SK-N-SH (cell line): ENCODE measurements at regions not wholly inside any gene's neighbourhood (a gene's known extent, or its start where the extent isn't known, plus 50 kb on each side); places are given as distances from the start of the nearest gene placed in this dataset.

ENCODE experiments used
- GABPA ChIP-seq: IDR thresholded peaks from 2 replicates; pipeline ENCODE4 v1.4.0; 2012; ENCODE audit warnings: low read depth, mild to moderate bottlenecking
- POLR2AphosphoS5 ChIP-seq: IDR thresholded peaks from 2 replicates; pipeline ENCODE4 v1.6.1; 2012; ENCODE audit warnings: low read depth, low read length
- TEAD4 ChIP-seq: IDR thresholded peaks from 2 replicates; pipeline ENCODE4 v1.4.0; 2012; ENCODE audit warnings: mild to moderate bottlenecking, borderline replicate concordance; ENCODE audit not compliant: insufficient read depth
- TF ChIP-seq, protein P1 (sequence below): fragments of 150-350 bp; IDR thresholded peaks from 2 replicates; pipeline ENCODE4 v1.6.1; 2017; ENCODE audit warnings: antibody characterized with exemption, low read length, low read depth, borderline replicate concordance
- TF ChIP-seq, protein P2 (sequence below): fragments of 200-600 bp; sonication (generic); IDR thresholded peaks from 2 replicates; pipeline ENCODE4 v1.6.1; 2017; ENCODE audit warnings: antibody characterized with exemption, mild to moderate bottlenecking, moderate library complexity
- TF ChIP-seq, protein P3 (sequence below): IDR thresholded peaks from 2 replicates; pipeline ENCODE4 v1.6.1; 2012; ENCODE audit warnings: mild to moderate bottlenecking, low read depth, low read length, moderate library complexity

DNA sequence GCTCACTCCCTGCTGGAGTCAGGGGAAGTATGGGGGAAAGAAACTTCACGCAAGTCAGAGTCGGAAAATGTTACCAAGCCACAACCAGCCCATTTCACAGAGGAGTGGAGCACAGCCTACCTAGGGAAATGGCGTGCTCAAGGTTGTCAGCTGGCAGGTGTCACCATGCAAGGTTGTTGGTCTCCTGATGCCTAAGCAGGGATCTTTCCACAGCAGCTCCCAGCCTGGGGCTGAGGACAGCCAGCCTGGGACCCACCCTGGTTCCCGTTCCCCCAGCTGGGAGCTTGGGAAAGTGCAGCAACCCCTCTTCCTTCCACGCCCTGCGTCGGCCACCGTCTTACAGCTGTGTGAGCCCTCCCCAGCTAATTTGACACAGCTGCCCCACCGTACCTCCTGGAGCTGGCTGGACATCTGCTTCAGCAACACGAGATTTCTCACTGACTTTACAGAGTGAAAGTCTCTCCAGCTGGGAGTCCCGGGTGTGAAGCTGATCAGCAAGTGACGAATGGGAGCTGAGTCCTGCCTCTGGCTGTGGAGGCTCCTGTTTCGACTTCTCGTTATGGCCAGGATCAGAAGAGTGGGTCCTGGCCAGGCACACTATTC, 224.6 kb upstream of the RAB4A start:
- TF ChIP-seq, protein P1, sequence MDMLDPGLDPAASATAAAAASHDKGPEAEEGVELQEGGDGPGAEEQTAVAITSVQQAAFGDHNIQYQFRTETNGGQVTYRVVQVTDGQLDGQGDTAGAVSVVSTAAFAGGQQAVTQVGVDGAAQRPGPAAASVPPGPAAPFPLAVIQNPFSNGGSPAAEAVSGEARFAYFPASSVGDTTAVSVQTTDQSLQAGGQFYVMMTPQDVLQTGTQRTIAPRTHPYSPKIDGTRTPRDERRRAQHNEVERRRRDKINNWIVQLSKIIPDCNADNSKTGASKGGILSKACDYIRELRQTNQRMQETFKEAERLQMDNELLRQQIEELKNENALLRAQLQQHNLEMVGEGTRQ, result no peak
- TF ChIP-seq TEAD4 (no peak), POLR2AphosphoS5 (no peak), GABPA (no peak)
- TF ChIP-seq, protein P2, sequence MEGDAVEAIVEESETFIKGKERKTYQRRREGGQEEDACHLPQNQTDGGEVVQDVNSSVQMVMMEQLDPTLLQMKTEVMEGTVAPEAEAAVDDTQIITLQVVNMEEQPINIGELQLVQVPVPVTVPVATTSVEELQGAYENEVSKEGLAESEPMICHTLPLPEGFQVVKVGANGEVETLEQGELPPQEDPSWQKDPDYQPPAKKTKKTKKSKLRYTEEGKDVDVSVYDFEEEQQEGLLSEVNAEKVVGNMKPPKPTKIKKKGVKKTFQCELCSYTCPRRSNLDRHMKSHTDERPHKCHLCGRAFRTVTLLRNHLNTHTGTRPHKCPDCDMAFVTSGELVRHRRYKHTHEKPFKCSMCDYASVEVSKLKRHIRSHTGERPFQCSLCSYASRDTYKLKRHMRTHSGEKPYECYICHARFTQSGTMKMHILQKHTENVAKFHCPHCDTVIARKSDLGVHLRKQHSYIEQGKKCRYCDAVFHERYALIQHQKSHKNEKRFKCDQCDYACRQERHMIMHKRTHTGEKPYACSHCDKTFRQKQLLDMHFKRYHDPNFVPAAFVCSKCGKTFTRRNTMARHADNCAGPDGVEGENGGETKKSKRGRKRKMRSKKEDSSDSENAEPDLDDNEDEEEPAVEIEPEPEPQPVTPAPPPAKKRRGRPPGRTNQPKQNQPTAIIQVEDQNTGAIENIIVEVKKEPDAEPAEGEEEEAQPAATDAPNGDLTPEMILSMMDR, result no peak
- TF ChIP-seq, protein P3, sequence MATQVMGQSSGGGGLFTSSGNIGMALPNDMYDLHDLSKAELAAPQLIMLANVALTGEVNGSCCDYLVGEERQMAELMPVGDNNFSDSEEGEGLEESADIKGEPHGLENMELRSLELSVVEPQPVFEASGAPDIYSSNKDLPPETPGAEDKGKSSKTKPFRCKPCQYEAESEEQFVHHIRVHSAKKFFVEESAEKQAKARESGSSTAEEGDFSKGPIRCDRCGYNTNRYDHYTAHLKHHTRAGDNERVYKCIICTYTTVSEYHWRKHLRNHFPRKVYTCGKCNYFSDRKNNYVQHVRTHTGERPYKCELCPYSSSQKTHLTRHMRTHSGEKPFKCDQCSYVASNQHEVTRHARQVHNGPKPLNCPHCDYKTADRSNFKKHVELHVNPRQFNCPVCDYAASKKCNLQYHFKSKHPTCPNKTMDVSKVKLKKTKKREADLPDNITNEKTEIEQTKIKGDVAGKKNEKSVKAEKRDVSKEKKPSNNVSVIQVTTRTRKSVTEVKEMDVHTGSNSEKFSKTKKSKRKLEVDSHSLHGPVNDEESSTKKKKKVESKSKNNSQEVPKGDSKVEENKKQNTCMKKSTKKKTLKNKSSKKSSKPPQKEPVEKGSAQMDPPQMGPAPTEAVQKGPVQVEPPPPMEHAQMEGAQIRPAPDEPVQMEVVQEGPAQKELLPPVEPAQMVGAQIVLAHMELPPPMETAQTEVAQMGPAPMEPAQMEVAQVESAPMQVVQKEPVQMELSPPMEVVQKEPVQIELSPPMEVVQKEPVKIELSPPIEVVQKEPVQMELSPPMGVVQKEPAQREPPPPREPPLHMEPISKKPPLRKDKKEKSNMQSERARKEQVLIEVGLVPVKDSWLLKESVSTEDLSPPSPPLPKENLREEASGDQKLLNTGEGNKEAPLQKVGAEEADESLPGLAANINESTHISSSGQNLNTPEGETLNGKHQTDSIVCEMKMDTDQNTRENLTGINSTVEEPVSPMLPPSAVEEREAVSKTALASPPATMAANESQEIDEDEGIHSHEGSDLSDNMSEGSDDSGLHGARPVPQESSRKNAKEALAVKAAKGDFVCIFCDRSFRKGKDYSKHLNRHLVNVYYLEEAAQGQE, result no peak
